ENCODE measurements at regions not wholly inside any gene's neighbourhood (a gene's known extent, or its start where the extent isn't known, plus 50 kb on each side); places are given as distances from the start of the nearest gene placed in this dataset.

DNA sequence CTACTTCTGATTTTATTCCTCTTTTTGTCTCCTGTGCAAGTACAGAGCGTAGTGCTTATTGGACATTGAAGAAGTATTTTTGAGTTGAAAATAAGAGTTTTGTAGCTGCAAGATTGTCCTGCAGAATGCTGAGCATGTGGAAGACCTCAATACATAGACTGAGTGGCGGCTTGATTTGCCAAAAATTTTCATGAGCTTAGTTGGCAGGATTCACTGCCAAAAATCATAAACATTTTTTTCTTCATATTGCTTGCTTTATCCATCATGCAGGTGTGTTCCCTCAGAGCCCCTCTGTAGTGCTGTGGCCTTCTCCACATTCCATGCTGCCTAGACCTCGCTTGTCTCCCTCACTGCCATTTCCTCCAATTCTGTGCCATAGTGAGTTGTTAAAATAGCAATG is 100.1 kb downstream of the DUSP10 start:
- H3K27me3 ChIP-seq, result no peaks in the 10 kb centered on the region
- H3K4me1 ChIP-seq, result no peaks in the 10 kb centered on the region
- no peak overlapping the region for H3K27ac ChIP-seq
- no peak for DNase-seq
- TF ChIP-seq POLR2A (IDR thresholded peaks at IDR 0.05), result no peak
- TF ChIP-seq, protein P1, sequence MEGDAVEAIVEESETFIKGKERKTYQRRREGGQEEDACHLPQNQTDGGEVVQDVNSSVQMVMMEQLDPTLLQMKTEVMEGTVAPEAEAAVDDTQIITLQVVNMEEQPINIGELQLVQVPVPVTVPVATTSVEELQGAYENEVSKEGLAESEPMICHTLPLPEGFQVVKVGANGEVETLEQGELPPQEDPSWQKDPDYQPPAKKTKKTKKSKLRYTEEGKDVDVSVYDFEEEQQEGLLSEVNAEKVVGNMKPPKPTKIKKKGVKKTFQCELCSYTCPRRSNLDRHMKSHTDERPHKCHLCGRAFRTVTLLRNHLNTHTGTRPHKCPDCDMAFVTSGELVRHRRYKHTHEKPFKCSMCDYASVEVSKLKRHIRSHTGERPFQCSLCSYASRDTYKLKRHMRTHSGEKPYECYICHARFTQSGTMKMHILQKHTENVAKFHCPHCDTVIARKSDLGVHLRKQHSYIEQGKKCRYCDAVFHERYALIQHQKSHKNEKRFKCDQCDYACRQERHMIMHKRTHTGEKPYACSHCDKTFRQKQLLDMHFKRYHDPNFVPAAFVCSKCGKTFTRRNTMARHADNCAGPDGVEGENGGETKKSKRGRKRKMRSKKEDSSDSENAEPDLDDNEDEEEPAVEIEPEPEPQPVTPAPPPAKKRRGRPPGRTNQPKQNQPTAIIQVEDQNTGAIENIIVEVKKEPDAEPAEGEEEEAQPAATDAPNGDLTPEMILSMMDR (IDR thresholded peaks at IDR 0.05), result no peak
- H3K9me3 ChIP-seq, result no peaks in the 10 kb centered on the region
- H3K4me3 ChIP-seq, result no peak overlapping the region
- H3K36me3 ChIP-seq, result no peaks in the 10 kb centered on the region

DNA sequence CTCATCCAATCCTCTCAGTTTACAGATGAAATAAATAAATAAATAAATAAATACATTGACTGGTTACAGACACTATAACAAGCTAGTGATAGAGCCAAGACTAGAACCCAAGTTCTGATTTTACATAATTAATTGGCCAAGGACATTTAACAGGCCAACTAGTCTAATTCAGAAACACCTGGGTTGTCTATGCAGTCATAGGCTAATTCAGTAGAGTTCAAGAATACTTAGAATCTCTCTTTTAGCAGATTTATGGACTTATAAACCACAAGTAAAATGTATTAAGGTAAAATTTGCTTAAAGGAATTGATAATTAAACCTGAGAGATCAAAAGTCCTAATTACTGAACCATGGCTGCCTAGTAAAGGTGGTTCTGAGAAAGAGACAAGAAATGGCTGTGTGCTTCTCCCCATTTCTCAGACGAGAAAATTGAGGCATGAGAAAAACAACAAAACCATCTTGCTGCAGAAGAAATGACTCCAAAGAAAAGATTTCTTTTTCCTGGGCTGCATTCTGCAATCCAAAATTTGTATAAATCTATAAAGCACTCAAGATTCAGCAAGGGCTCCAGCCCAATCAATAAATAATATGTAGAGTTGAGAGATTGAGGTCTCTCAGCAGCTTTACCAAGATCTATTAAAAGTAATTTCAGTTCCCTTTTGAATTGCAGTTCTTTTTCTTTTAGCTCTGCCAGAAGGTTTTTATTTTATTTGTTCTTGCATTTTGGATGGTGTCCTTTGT is 98.3 kb downstream of the DUSP10 start:
- DNase-seq, result no peak
- TF ChIP-seq POLR2A (IDR thresholded peaks at IDR 0.05), result no peak
- TF ChIP-seq, protein P1 (IDR thresholded peaks at IDR 0.05), result no peak
- Histone ChIP-seq H3K27ac (no peak overlapping the region), H3K4me1 (no peaks in the 10 kb centered on the region), H3K36me3 (no peaks in the 10 kb centered on the region), H3K9me3 (no peaks in the 10 kb centered on the region), H3K27me3 (no peaks in the 10 kb centered on the region), H3K4me3 (no peak overlapping the region)

DNA sequence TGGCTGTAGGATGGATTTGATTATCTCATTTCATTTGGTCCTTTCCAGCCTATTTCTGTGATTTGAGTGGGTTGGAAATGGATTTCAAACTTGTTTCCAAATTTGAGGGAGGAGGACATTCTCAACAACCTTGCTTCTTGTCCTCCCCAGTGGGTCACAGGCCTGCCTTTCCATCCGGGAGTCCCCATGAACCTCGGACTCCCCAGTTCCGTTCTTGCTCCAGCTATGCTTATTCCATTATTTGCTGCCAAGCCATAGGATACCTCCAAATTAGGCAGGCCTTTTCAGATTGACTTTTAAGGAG is 97.8 kb downstream of the DUSP10 start:
- Histone ChIP-seq H3K4me3 (no peak overlapping the region), H3K4me1 (no peaks in the 10 kb centered on the region), H3K27me3 (no peaks in the 10 kb centered on the region), H3K36me3 (no peaks in the 10 kb centered on the region), H3K27ac (no peak overlapping the region), H3K9me3 (no peaks in the 10 kb centered on the region)
- no peak for DNase-seq
- TF ChIP-seq POLR2A (IDR thresholded peaks at IDR 0.05), result no peak
- TF ChIP-seq, protein P1 (IDR thresholded peaks at IDR 0.05), result no peak

DNA sequence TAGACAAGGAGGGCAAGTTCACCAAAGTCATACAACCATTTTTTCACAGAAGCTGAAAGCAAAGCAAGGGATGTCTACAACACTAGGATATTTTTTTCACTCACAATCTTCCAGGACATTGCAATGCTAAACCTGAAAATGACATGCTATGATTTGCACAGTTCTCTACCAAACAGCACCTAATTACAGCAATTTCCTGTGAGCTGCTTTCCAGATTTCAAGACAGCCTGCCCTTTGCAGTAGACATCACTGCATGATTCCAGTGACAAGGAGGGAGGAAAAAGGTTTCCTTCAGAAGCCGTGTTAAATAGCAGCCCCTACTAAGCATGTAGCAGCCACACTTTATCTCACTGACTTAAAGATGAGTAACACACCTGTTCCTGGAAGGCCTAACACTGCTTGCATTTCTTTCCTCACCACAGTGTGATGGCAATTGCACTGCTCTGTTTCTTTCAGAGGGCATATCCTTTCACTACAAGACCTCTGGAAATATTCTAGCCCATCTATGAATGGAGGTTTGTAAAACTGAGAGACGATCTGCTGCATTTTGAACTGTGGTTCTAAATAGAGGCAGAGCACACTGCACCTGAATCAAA is 97.1 kb downstream of the DUSP10 start:
- no peak overlapping the region for H3K4me3 ChIP-seq
- TF ChIP-seq POLR2A (IDR thresholded peaks at IDR 0.05), result no peak
- TF ChIP-seq, protein P1 (IDR thresholded peaks at IDR 0.05), result no peak

DNA sequence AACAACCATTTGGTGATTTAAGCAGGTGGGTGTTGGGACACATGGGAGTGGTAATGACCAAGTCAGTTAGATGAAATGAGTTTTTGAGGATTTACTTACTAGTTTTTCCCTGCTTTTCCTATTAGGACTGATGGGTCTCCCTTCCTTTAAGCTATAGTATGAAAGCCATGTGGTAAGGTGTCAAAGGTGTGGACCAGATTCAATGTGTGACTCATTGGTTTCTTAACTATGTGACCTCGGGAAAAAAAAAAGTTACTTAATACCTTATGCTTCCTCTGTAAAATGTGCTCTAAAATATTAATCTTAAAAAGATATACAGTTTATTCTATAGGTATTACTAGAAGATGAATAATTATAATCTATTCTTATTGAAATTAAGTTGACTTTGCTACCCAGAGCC is 93.7 kb downstream of the DUSP10 start:
- Histone ChIP-seq H3K36me3 (no peaks in the 10 kb centered on the region), H3K4me1 (no peaks in the 10 kb centered on the region), H3K27me3 (no peaks in the 10 kb centered on the region), H3K4me3 (no peak overlapping the region), H3K27ac (no peak overlapping the region), H3K9me3 (no peaks in the 10 kb centered on the region)
- TF ChIP-seq, protein P1 (IDR thresholded peaks at IDR 0.05), result no peak
- TF ChIP-seq POLR2A (IDR thresholded peaks at IDR 0.05), result no peak
- no peak for DNase-seq

More for the DNA sequence above, 97.1 kb downstream of the DUSP10 start:
- Histone ChIP-seq H3K36me3 (no peaks in the 10 kb centered on the region), H3K9me3 (no peaks in the 10 kb centered on the region), H3K27ac (no peak overlapping the region), H3K4me1 (no peaks in the 10 kb centered on the region), H3K27me3 (no peaks in the 10 kb centered on the region)
- DNase-seq, result no peak

Measured in Peyer's patch (tissue), 4 donors.